SU-DHL-6 (cell line): ENCODE measurements at regions not wholly inside any gene's neighbourhood (a gene's known extent, or its start where the extent isn't known, plus 50 kb on each side); places are given as distances from the start of the nearest gene placed in this dataset.

Source experiments
- H2AFZ ChIP-seq: fragments of 200-600 bp; sonication (generic); 2 replicates; pipeline ENCODE4 v1.6.1; 2014; ENCODE audit warnings: low read depth, mild to moderate bottlenecking, moderate library complexity, mixed read lengths, antibody characterized with exemption, low read length; ENCODE audit not compliant: severe bottlenecking
- H3F3A ChIP-seq: fragments of 200-600 bp; shearing (Covaris generic); 2 replicates; pipeline ENCODE4 v1.6.0; 2016; ENCODE audit warnings: antibody characterized with exemption, mild to moderate bottlenecking; ENCODE audit not compliant: insufficient read depth
- H3K27ac ChIP-seq: fragments of 200-600 bp; sonication (generic); 2 replicates; pipeline ENCODE4 v1.5.1; 2016; ENCODE audit warnings: low read depth, mild to moderate bottlenecking, low read length, moderate library complexity, mixed read lengths
- H3K27me3 ChIP-seq: fragments of 200-600 bp; sonication (generic), shearing (Covaris generic); 2 replicates; pipeline ENCODE4 v1.6.0; 2014; ENCODE audit warnings: mild to moderate bottlenecking, low read length
- H3K36me3 ChIP-seq: fragments of 200-600 bp; sonication (generic); 2 replicates; pipeline ENCODE4 v1.6.1; 2014; ENCODE audit warnings: mild to moderate bottlenecking, low read length, mixed read lengths
- H3K4me2 ChIP-seq: fragments of 300-600, 200-600 bp; shearing (Covaris generic), sonication (generic); 2 replicates; pipeline ENCODE4 v1.6.0; 2014; ENCODE audit warnings: low read length, low read depth, mild to moderate bottlenecking; ENCODE audit not compliant: poor library complexity, severe bottlenecking
- H3K4me3 ChIP-seq: fragments of 200-600 bp; sonication (generic); 2 replicates; pipeline ENCODE4 v1.5.1; 2014; ENCODE audit warnings: antibody characterized with exemption, low read length, mild to moderate bottlenecking, mixed read lengths; ENCODE audit not compliant: insufficient read depth, poor library complexity, severe bottlenecking
- H3K79me2 ChIP-seq: fragments of 200-600 bp; sonication (generic); 2 replicates; pipeline ENCODE4 v1.6.1; 2014; ENCODE audit warnings: mild to moderate bottlenecking, low read length, moderate library complexity; ENCODE audit not compliant: insufficient read depth
- H3K9ac ChIP-seq: fragments of 200-600 bp; sonication (generic); 2 replicates; pipeline ENCODE4 v1.7.0; 2014; ENCODE audit warnings: mild to moderate bottlenecking, low read length
- H3K9me2 ChIP-seq: fragments of 200-600 bp; sonication (generic); replicated peaks from 2 replicates; pipeline ENCODE4 v1.6.1; 2014; ENCODE audit warnings: low read length; ENCODE audit not compliant: insufficient read depth
- H3K9me3 ChIP-seq: fragments of 200-600 bp; sonication (generic); 2 replicates; pipeline ENCODE4 v1.6.1; 2014; ENCODE audit warnings: low read length, mixed read lengths; ENCODE audit not compliant: insufficient read depth
- H4K20me1 ChIP-seq: fragments of 200-600 bp; sonication (generic); 2 replicates; pipeline ENCODE4 v1.6.1; 2014; ENCODE audit warnings: low read depth, mild to moderate bottlenecking, antibody characterized with exemption, low read length, moderate library complexity, mixed read lengths
- EZH2phosphoT487 ChIP-seq: fragments of 200-600 bp; sonication (generic), shearing (Covaris generic); conservative IDR thresholded peaks from 2 replicates; pipeline ENCODE4 v1.6.1; 2018; ENCODE audit warnings: mild to moderate bottlenecking, antibody characterized with exemption, low read length, moderate library complexity, mixed read lengths
- TF ChIP-seq, protein P1 (sequence below): fragments of 200-600 bp; sonication (generic); IDR thresholded peaks from one replicate; pipeline ENCODE4 v1.5.1; 2017; ENCODE audit warnings: antibody characterized with exemption, mild to moderate bottlenecking, low read length, moderate library complexity; ENCODE audit not compliant: insufficient read depth, poor library complexity, severe bottlenecking

DNA sequence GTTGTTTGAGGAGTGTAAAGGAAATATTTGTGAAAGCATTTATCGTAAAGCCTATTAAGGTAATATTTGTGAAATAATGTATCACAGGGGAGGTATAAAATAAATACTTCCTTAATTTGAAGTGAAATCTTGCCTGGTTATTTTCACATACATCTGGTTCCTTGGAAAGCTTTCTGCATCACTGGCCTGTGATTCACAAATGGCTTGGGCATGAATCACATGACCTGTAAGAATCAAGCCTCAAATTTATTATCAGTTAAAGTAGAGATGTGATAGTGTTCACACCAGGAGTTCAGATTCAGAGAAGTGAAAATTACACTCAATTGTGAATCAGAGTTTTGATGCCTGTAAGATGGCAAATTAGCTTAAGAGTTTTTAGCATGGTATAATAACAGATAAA lies 1911.4 kb downstream of the STIM2 start:
- H3K27ac ChIP-seq: no peak overlapping the region
- no peaks in the 10 kb centered on the region for H3K79me2 ChIP-seq
- no peaks in the 10 kb centered on the region for H3K9me2 ChIP-seq
- no peaks in the 10 kb centered on the region for H3F3A ChIP-seq
- no peak overlapping the region for H3K4me2 ChIP-seq
- H3K27me3 ChIP-seq: no peaks in the 10 kb centered on the region
- no peak for TF ChIP-seq EZH2phosphoT487
- TF ChIP-seq, protein P1, sequence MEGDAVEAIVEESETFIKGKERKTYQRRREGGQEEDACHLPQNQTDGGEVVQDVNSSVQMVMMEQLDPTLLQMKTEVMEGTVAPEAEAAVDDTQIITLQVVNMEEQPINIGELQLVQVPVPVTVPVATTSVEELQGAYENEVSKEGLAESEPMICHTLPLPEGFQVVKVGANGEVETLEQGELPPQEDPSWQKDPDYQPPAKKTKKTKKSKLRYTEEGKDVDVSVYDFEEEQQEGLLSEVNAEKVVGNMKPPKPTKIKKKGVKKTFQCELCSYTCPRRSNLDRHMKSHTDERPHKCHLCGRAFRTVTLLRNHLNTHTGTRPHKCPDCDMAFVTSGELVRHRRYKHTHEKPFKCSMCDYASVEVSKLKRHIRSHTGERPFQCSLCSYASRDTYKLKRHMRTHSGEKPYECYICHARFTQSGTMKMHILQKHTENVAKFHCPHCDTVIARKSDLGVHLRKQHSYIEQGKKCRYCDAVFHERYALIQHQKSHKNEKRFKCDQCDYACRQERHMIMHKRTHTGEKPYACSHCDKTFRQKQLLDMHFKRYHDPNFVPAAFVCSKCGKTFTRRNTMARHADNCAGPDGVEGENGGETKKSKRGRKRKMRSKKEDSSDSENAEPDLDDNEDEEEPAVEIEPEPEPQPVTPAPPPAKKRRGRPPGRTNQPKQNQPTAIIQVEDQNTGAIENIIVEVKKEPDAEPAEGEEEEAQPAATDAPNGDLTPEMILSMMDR: no peak
- no peaks in the 10 kb centered on the region for H3K9me3 ChIP-seq
- H2AFZ ChIP-seq: no peak overlapping the region
- no peaks in the 10 kb centered on the region for H4K20me1 ChIP-seq
- H3K4me3 ChIP-seq: no peak overlapping the region
- no peaks in the 10 kb centered on the region for H3K36me3 ChIP-seq
- no peak overlapping the region for H3K9ac ChIP-seq

DNA sequence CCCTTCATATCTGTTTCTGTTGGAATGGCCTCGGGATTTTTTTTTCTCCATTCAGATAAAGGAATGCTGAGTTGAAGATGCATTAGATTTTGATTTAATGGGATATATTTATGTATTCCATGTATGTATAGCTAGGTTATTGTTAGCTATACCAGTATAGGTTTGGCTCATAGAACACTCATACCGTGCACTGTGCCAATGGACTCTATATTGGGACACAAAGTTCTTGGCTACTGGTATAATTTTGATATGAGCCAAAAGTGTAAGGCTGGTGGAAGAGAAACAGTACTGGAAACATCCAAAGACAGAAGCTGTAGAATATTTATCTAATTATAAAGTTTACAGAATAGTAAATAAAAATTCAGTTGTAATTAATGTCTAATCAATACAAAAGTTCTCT lies 1912.1 kb downstream of the STIM2 start:
- H3K36me3 ChIP-seq: no peaks in the 10 kb centered on the region
- H2AFZ ChIP-seq: no peak overlapping the region
- H3K9me3 ChIP-seq: no peaks in the 10 kb centered on the region
- no peak overlapping the region for H3K4me3 ChIP-seq
- no peaks in the 10 kb centered on the region for H3K27me3 ChIP-seq
- no peaks in the 10 kb centered on the region for H3F3A ChIP-seq
- H4K20me1 ChIP-seq: no peaks in the 10 kb centered on the region
- H3K9me2 ChIP-seq: no peaks in the 10 kb centered on the region
- TF ChIP-seq, protein P1: no peak
- no peak for TF ChIP-seq EZH2phosphoT487
- H3K79me2 ChIP-seq: no peaks in the 10 kb centered on the region
- no peak overlapping the region for H3K4me2 ChIP-seq
- H3K9ac ChIP-seq: no peak overlapping the region
- H3K27ac ChIP-seq: no peak overlapping the region

DNA sequence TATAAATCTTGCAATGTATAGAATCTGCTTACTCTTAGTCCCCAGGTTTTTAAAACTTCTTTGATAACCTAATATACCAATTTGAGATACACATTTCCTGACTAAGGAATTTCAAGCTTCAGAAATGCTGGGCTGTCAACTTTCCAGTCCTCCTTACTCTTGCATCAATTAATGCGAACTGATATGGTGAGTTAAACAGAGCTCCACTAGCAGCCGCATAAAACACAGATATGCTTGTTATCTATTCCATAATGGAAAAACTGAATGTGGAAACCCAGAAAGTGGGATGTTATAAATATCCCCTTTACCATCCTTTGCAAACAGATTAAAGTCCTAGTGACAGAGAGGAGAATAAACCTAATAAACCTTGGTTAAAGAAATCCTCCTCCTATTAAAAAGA lies 1913.7 kb downstream of the STIM2 start:
- Histone ChIP-seq H3K9me2 (no peaks in the 10 kb centered on the region), H2AFZ (no peak overlapping the region), H3F3A (no peaks in the 10 kb centered on the region), H3K4me3 (no peak overlapping the region), H3K79me2 (no peaks in the 10 kb centered on the region), H3K36me3 (no peaks in the 10 kb centered on the region), H3K27me3 (no peaks in the 10 kb centered on the region), H3K9ac (no peak overlapping the region), H3K4me2 (no peak overlapping the region), H3K27ac (no peak overlapping the region), H3K9me3 (no peaks in the 10 kb centered on the region), H4K20me1 (no peaks in the 10 kb centered on the region)
- no peak for TF ChIP-seq EZH2phosphoT487
- TF ChIP-seq, protein P1: no peak
